ENCODE measurements at regions not wholly inside any gene's neighbourhood (a gene's known extent, or its start where the extent isn't known, plus 50 kb on each side); places are given as distances from the start of the nearest gene placed in this dataset.

DNA sequence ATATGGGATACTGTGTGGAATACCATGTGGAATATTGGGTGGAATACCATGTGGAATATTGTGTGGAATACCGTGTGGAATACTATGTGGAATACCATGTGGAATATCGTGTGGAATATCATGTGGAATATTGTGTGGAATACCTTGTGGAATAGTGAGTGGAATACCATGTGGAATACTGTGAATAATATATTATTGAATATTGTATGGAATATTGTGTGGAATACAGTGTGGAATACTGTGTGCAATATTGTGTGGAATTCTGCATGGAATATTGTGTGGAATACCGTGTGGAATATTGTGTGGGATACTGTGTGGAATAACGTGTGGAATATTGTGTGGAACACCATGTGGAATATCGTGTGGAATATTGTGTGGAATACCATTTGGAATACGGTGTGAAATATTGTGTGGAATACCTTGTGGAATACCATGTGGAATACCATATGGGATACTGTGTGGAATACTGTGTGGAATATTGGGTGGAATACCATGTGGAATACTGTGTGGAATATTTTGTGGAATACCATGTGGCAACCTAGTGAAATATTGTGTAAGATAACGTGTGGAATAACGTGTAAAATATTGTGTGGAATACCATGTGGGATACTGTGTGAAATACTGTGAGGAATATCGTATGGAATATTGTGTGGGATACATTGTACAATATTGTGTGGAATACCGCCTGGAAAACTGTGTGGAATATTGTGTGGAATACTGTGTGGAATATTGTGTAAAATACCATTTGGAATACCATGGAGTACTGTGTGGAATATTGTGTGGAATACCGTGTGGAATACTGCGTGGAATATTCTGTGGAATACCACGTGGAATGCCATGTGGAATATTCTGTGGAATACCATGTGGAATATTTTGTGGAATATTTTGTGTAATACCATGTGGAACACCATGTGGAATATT, 133.9 kb upstream of the CHST15 start:
- DNase-seq (ENCODE audit: low read depth): no peak

- DNase-seq (ENCODE audit: low read depth): no peak
These were observed 133.1 kb upstream of the CHST15 start for GRCh38 chr10:124226271-124227054.

DNA sequence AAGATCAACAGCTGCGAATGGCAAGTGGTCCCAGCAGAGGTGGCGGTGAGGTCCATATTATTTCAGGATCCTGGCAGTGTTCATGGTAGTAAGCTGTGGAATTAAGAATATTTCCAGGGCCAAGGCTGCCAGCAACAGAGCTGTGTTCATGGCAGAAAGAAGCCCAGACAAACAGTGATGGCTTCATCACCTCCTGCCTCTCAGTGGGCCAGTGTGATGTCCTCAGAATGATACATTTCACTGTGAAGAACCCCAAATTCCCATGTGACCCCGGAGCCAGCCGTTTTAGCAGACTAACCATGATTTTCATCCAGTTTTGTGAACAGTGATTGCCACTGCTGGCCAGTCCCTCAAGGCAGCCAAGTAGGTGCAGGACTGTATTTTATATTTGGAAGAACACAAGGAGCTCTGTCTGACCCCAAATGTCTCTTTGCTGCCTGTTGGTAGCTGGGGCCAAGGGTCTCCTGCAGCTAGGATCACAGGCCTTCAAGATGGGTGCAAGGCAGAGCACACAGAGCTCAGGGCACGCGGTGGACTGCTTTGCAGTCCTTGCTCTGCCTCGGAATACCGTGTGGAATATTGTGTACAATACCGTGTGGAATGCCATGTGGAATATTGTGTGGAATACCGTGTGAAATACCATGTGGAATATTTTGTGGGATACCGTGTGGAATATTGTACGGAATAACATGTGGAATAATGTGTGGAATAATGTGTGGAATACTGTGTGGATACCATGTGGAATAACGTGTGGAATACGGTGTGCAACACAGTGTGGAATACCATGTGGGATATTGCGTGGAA, 132.3 kb upstream of the CHST15 start:
- no peak for DNase-seq (ENCODE audit: low read depth)

DNA sequence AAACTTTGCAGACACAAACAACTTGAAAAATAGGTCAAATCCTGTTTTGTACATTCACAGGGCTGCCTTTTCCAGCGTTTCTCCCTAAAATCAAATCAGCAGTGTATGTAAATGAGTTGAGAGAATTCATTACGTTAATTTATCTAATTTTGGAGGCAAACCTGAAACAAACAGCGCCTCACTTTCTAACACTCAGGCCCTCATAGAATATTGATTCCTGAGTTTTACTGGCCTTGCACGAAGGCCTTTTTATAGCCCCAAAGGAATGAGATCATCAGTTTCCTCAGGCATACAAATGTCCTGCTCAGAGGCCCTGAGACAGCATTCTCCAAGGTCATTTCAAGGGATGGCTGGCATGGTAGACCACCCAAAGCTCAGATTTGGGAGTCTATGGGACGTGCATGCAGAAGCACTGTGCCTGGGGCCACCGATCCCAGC, 131.7 kb upstream of the CHST15 start:
- no peak for DNase-seq (ENCODE audit: low read depth)

GRCh38 chr10:124224331-124225028, 131.1 kb upstream of the CHST15 start:
- no peak for DNase-seq (ENCODE audit: low read depth)

GRCh38 chr10:124223711-124224085, 130.3 kb upstream of the CHST15 start:
- no peak for DNase-seq (ENCODE audit: low read depth)

- no peak for DNase-seq (ENCODE audit: low read depth)
These were observed 129.8 kb upstream of the CHST15 start for GRCh38 chr10:124222988-124223710.

DNA sequence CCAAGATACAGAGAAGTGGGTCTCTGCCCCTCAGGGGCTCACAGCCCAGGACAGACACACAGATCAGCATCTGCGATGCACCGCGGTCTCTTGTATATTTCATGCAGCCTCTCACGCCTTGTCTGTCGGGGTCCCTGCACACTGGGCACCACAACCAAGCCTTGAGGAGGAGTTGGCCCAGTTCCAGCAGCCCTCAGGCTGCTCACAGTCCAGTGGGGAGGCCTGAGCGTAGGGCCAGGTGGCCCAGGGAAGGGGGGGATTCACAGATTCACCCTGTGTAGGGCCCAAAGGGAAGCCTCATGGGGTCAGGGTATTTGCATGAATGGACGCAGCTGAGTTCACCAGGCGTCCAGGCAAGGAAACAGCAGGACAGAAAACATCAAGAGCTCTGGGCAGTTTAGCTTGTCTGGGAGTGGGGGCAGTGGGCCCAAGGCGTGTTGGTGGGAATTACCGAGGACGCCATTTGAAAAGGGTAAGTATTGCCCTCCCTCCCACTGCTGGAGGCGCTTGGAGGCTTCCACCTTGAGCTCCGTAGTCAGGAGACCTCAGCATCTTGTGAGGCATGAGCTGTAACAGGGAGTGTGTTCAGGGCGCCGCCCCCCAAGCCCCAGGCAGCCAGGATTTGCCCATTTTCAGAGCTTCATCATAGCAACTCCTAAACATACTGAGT, 129.1 kb upstream of the CHST15 start:
- DNase-seq (ENCODE audit: low read depth): no peak

- no peak for DNase-seq (ENCODE audit: low read depth)
These were observed 128.2 kb upstream of the CHST15 start for GRCh38 chr10:124221356-124222317.

DNA sequence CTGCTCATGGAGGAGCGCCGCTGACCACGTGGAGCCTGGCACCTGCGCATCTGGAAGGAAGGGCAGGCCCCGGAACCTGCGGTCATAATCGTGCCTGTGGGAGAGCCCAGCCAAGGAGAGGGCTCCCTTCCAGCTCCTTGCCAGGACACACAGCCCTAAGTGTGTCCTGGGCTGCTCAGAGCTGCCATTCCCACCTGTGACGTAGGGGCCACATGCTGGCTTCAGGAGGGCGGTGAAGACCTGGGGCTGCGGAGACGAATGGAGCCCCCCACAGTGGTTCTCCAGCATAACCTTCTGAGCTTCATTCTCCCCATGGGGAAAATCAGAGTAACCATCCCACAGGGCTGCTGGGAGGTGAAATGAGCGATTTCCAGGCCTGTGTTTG, 127.6 kb upstream of the CHST15 start:
- no peak for DNase-seq (ENCODE audit: low read depth)

GRCh38 chr10:124220547-124220946, 127.1 kb upstream of the CHST15 start:
- DNase-seq (ENCODE audit: low read depth): no peak

GRCh38 chr10:124219655-124220054, 126.3 kb upstream of the CHST15 start:
- no peak for DNase-seq (ENCODE audit: low read depth)

DNA sequence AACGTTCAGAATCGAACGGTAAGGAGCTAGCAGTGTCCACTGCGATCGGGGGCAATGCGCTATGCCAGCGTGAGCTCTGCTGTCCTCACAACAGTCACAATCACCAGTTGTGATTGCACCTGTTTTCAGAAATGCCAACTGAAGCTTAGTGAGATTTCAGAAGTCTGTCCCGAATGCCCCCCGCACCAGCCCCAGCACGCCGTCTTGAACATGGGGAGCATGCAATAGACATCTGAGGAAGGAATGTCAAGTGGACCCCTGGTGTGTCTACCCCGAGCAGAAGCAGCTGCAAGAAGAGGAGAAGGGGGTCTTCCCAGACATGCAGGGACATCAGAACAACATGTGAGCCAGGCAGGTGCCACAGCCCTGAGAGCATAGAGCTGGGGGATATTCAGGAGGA, 125.7 kb upstream of the CHST15 start:
- no peak for DNase-seq (ENCODE audit: low read depth)

GRCh38 chr10:124217906-124218804, 124.8 kb upstream of the CHST15 start:
- no peak for DNase-seq (ENCODE audit: low read depth)

DNA sequence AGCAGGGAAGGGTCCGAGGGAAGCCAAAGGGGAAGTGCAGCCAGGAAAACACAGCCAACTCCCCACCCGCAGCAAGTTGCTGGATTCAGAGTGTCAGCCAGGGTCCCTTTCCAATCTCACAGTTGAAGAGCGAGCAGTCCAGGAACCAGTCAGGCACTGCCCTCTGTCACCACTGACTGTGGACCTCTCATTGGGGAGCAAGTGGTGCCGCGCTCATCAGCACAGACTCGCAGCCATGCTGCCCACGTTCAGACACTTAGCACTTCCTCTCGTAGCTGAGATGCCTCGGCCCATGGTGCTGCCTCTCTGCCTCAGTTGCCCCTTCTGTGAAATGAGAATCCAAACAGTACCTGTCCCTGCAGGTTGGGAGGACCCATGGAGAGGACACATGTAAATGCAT, 123.6 kb upstream of the CHST15 start:
- no peak for DNase-seq (ENCODE audit: low read depth)

GRCh38 chr10:124214610-124215375, 121.4 kb upstream of the CHST15 start:
- no peak for DNase-seq (ENCODE audit: low read depth)

- no peak for DNase-seq (ENCODE audit: low read depth)
These were observed 120.6 kb upstream of the CHST15 start for GRCh38 chr10:124213899-124214510.

All from non-pigmented ciliary epithelial cell (primary cell).